ES-I3 (cell line): ENCODE measurements at regions not wholly inside any gene's neighbourhood (a gene's known extent, or its start where the extent isn't known, plus 50 kb on each side); places are given as distances from the start of the nearest gene placed in this dataset.

ENCODE experiments used
- H3K36me3 ChIP-seq: 2 replicates; pipeline ENCODE4 v1.6.1; 2013; ENCODE audit warnings: mild to moderate bottlenecking, low read length, control low read depth, moderate library complexity; ENCODE audit not compliant: insufficient read depth
- H3K4me1 ChIP-seq: 2 replicates; pipeline ENCODE4 v1.6.1; 2013; ENCODE audit warnings: mild to moderate bottlenecking, control low read depth, low read length; ENCODE audit not compliant: insufficient read depth
- H3K9ac ChIP-seq: 2 replicates; pipeline ENCODE4 v1.6.1; 2013; ENCODE audit warnings: low read depth, mild to moderate bottlenecking, low read length, moderate library complexity
- H3K9me3 ChIP-seq: 2 replicates; pipeline ENCODE4 v1.6.1; 2013; ENCODE audit warnings: mild to moderate bottlenecking, low read length, moderate library complexity; ENCODE audit not compliant: control insufficient read depth, insufficient read depth

- Histone ChIP-seq H3K36me3 (no peaks in the 10 kb centered on the region), H3K9me3 (no peaks in the 10 kb centered on the region), H3K4me1 (peaks cover 47% of the 10 kb centered on the region), H3K9ac (no peak overlapping the region)
These were observed 253.2 kb downstream of the SEC14L1 start for GRCh38 chr17:77393867-77394539.

GRCh38 chr17:77394540-77395295 lies 253.9 kb downstream of the SEC14L1 start:
- Histone ChIP-seq H3K9me3 (no peaks in the 10 kb centered on the region), H3K36me3 (no peaks in the 10 kb centered on the region; the same call in 1 of the 2 replicates), H3K4me1 (peaks cover 40% of the 10 kb centered on the region), H3K9ac (no peak overlapping the region)

- Histone ChIP-seq H3K4me1 (peaks cover 41% of the 10 kb centered on the region), H3K9ac (no peak overlapping the region), H3K36me3 (no peaks in the 10 kb centered on the region; the same call in 1 of the 2 replicates), H3K9me3 (no peaks in the 10 kb centered on the region)
These were observed 254.8 kb downstream of the SEC14L1 start for GRCh38 chr17:77395501-77396048.

- Histone ChIP-seq H3K36me3 (no peaks in the 10 kb centered on the region; the same call in 1 of the 2 replicates), H3K4me1 (peaks cover 31% of the 10 kb centered on the region), H3K9ac (no peak overlapping the region)
These were observed 255.8 kb downstream of the SEC14L1 start for GRCh38 chr17:77396610-77397009.

DNA sequence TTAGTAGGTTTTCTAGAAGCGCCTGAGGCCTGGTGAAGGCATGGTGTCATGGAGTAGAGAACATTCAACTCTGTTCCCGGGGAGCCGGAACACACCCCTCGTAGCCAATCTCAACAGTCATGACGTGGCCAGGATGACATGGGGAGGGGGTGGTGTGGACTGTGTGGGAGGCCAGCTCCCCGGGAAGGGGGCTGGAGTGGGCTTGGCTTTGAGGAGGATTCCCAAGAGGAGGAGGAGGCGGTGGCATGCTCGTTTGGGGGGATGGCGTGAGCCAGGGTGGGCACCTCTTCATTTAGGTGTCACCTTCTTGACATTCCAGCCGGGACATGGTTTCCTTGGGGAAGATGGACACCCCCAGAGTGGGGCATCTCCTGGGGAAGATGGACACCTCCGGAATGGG lies 257.5 kb downstream of the SEC14L1 start:
- H3K9ac ChIP-seq: no peak overlapping the region
- no peaks in the 10 kb centered on the region; the same call in 1 of the 2 replicates for H3K36me3 ChIP-seq
- H3K4me1 ChIP-seq: peaks cover 15% of the 10 kb centered on the region
- H3K9me3 ChIP-seq: no peaks in the 10 kb centered on the region

More at GRCh38 chr17:77396610-77397009, 255.8 kb downstream of the SEC14L1 start:
- H3K9me3 ChIP-seq: no peaks in the 10 kb centered on the region

DNA sequence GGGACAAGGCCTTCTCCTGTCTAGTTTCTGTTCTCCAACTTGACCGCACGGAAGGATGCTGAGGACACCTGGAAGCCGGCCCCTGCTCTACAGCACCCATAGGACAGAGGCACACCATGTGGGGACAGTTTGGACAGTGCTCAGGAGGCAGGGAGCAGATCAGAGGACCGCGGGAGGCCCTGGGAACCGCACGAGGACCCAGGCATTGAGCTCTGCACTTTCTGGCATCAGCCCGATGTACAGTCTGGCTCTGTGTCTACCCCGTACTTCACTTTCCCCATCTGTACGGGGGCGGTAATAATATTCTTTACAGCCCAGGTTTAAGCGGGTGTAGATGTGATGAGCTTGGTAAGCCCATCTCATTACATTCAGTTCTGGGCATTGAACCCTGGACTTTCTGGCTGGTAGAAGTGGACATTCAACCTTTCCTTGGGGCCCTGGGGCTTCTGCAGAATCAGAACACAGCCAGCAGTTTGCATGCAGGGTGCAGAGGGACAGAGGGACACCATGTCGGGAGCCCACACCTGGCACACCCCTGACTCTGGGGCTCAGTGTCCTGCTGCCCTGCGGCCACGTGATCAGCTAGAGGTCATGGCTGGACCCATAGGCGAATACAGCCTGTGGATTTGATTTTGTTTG lies 258.7 kb downstream of the SEC14L1 start:
- H3K9ac ChIP-seq: no peak overlapping the region
- H3K4me1 ChIP-seq: peaks cover 10% of the 10 kb centered on the region

DNA sequence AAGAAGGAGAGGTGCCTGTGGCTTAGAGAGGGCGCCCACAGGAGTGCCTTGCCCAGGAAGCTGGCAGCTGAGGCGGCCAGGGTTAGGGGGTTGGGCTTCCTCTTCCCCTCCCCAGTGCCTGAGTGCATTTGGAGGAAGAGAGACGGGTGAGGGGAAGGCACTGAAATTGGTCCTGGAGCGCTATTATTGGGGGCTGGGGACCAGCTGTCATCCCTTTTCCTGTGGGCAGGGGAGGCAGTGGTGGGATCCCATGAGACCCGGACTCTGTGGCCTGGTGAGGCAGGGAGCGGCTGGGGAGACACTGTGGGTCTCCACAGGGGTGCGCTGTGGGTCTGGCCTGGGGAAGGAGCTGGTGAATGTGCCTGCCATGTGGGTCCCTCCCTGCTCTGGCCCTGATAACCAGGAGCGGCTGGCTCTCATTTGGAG lies 259.7 kb downstream of the SEC14L1 start:
- Histone ChIP-seq H3K36me3 (peaks cover 3% of the 10 kb centered on the region; the same call in 1 of the 2 replicates), H3K9ac (no peak overlapping the region), H3K4me1 (peaks cover 10% of the 10 kb centered on the region; the same call in 1 of the 2 replicates), H3K9me3 (no peaks in the 10 kb centered on the region)

More for the DNA sequence above, 258.7 kb downstream of the SEC14L1 start:
- Histone ChIP-seq H3K9me3 (no peaks in the 10 kb centered on the region), H3K36me3 (peaks cover 3% of the 10 kb centered on the region; the same call in 1 of the 2 replicates)

- Histone ChIP-seq H3K9ac (no peak overlapping the region), H3K9me3 (no peaks in the 10 kb centered on the region), H3K36me3 (peaks cover 3% of the 10 kb centered on the region; the same call in 1 of the 2 replicates), H3K4me1 (peaks cover 11% of the 10 kb centered on the region; the same call in 1 of the 2 replicates)
These were observed 261.5 kb downstream of the SEC14L1 start for GRCh38 chr17:77402159-77402731.

DNA sequence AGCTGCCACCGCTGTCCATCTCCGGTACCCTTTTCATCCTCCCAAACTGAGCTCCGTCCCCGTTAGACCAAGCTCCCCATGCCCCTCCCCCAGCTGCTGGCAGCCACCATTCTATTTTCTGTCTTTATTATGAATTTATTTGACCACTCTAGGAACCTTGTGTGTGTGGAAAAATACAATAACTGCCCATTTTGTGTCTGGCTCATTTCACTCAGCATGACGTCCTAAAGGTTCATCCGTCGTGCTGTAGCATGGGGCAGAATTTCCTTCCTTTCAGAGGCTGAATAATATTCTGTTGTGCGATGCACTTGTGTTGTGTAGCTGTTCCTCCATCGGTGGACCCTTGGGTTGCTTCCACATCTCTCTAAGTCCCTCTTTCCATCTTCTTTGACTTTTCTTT lies 263.1 kb downstream of the SEC14L1 start:
- Histone ChIP-seq H3K4me1 (peaks cover 27% of the 10 kb centered on the region), H3K9me3 (no peaks in the 10 kb centered on the region), H3K9ac (no peak overlapping the region), H3K36me3 (peaks cover 3% of the 10 kb centered on the region; the same call in 1 of the 2 replicates)

DNA sequence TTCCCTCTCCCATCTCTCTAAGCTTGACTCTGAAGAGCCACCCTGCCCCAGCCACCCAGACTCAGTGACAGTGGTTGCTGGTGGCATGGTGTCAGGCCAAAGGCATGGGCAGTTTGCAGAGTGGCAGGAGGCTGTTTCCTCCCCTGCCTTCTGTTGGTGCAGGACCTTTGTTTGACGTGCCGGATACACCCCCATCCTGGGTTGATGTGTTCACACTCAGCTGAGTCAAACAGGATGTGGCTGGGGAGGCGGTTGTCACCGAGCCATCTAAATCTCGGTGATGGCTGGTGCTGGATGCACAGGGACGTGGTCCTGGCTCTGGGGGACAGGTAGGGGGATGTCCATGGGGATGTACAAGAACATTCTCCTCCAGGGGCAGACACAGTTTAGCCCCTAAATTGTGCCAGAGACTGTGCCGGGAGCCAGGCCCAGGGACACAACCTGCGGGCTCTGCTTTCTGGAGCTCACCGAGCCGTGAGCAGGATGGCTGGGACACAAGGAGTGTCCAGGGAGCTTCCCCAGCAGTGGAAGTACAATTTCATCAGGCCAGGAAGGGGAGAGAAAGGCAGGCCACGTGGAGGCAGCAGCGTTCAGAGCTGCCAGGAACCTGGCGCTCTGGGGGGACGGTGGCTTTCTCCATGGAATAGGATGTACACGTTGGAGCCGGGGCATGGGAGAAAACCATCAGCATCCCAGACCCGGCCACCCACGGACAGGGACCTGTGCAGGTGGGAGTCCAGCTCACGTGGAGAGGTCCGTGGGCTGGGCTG lies 264.2 kb downstream of the SEC14L1 start:
- Histone ChIP-seq H3K36me3 (peaks cover 3% of the 10 kb centered on the region; the same call in 1 of the 2 replicates), H3K9ac (no peak overlapping the region), H3K9me3 (no peaks in the 10 kb centered on the region), H3K4me1 (peaks cover 35% of the 10 kb centered on the region)

- H3K9me3 ChIP-seq: no peaks in the 10 kb centered on the region
- peaks cover 3% of the 10 kb centered on the region; the same call in 1 of the 2 replicates for H3K36me3 ChIP-seq
- H3K9ac ChIP-seq: no peak overlapping the region
- H3K4me1 ChIP-seq: peaks cover 32% of the 10 kb centered on the region
These were observed 265.3 kb downstream of the SEC14L1 start for GRCh38 chr17:77405867-77406732.

DNA sequence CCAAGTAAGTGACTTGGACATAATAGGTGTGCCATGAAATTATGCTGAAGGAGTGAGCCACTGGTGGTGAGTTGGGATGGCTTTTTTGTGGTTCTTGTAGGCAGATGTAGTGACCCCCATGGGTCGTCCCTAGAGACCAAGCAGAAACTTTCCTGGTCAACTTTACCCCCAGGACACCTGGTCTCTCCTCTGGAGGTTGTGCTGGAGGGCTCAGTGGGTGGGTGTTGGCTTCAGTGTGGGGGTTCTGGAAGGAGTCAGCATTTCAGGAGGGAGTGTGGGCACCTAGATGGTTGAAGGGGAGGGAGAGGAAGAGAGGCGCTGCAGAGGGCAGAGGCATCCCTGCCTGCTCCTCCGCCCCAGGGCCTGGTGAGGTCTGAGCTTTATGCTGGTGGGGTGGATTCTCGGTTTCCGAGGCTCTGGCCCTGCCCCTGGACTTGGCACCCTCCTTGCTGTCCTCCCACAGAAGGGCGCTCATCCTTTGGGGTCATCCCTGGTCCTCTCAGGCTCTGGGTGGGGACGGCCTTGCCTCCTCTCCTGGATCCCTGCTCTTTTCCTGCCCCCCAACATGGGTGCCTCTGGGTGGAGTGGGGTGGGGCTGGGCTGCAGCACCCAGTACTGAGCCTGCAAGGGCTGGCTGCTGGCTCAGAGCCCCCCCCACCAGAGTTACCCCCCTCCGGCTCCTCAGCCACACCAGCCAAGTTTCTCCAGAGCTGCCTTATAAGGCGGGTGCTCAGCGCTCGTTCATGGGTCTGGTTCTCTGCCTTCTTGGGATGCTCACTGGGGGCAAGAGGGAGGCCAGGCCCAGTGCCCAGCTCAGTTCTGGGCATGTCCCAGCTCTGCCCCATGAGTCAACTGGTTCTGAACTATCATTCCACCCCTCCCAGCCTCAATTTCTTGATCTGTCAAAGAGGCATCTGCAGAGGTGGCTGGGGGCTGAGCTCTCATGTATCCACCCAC lies 266.8 kb downstream of the SEC14L1 start:
- Histone ChIP-seq H3K4me1 (peaks cover 32% of the 10 kb centered on the region), H3K9me3 (no peaks in the 10 kb centered on the region), H3K36me3 (peaks cover 3% of the 10 kb centered on the region; the same call in 1 of the 2 replicates), H3K9ac (no peak overlapping the region)
